ENCODE measurements at regions not wholly inside any gene's neighbourhood (a gene's known extent, or its start where the extent isn't known, plus 50 kb on each side); places are given as distances from the start of the nearest gene placed in this dataset.

DNA sequence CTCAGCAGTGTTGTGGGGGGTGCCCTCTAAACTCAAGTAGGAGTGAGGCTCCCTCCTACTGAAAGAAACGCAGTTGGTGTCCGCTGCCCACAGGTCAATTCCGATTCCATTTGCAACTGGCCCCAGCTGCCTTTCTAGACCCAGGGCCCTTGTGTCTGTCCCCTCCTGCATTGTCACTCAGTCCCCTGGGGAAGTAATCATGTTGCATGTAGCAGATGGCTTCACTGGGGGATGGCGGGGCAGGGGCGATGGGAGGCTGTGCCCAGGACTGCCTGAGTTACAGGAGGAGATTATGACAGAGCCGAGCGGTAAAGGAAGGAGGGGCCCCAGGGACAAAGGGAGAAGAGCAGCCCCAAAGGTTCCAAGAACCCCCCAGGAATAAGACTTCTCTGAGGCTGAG is 62.5 kb upstream of the SH3RF3 start:
- Histone ChIP-seq H3K27me3 (ENCODE audit: low read depth) (peaks cover 38% of the 10 kb centered on the region), H3K4me3 (no peak overlapping the region), H3K9me3 (replicated peaks) (no peaks in the 10 kb centered on the region), H3K4me1 (peaks cover 8% of the 10 kb centered on the region), H3K27ac (replicated peaks) (no peak overlapping the region), H3K36me3 (no peaks in the 10 kb centered on the region)
- TF ChIP-seq, protein P1, sequence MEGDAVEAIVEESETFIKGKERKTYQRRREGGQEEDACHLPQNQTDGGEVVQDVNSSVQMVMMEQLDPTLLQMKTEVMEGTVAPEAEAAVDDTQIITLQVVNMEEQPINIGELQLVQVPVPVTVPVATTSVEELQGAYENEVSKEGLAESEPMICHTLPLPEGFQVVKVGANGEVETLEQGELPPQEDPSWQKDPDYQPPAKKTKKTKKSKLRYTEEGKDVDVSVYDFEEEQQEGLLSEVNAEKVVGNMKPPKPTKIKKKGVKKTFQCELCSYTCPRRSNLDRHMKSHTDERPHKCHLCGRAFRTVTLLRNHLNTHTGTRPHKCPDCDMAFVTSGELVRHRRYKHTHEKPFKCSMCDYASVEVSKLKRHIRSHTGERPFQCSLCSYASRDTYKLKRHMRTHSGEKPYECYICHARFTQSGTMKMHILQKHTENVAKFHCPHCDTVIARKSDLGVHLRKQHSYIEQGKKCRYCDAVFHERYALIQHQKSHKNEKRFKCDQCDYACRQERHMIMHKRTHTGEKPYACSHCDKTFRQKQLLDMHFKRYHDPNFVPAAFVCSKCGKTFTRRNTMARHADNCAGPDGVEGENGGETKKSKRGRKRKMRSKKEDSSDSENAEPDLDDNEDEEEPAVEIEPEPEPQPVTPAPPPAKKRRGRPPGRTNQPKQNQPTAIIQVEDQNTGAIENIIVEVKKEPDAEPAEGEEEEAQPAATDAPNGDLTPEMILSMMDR (IDR thresholded peaks at IDR 0.05; ENCODE audit: borderline replicate concordance), result no peak
- intact Hi-C loops (cut with micrococcal nuclease), result no loop called here
- no peak for DNase-seq

DNA sequence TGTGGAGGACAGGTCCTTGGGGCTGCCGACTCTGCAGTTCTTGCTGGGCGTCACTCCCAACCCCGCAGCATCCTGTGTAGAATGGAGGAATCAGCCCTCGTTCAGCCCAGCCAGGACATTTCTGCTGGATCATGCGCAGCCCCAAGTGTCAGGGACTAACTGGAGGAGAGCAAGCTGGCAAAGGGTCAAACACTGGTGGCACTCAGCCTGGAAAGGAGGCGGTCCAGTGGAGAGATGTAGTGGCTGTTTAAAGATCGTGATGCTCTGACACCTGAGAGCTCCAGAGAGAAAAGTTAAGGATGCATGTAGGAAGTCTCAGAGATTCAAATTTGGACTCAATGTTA is 63.6 kb upstream of the SH3RF3 start:
- TF ChIP-seq, protein P1 (IDR thresholded peaks at IDR 0.05; ENCODE audit: borderline replicate concordance), result no peak
- H3K4me1 ChIP-seq, result peaks cover 8% of the 10 kb centered on the region
- H3K27ac ChIP-seq (replicated peaks), result no peak overlapping the region
- DNase-seq, result peak; percentile 66
- H3K4me3 ChIP-seq, result no peak overlapping the region
- intact Hi-C loops (cut with micrococcal nuclease), result no loop called here
- H3K27me3 ChIP-seq (ENCODE audit: low read depth), result peaks cover 38% of the 10 kb centered on the region
- no peaks in the 10 kb centered on the region for H3K36me3 ChIP-seq
- H3K9me3 ChIP-seq (replicated peaks), result no peaks in the 10 kb centered on the region

DNA sequence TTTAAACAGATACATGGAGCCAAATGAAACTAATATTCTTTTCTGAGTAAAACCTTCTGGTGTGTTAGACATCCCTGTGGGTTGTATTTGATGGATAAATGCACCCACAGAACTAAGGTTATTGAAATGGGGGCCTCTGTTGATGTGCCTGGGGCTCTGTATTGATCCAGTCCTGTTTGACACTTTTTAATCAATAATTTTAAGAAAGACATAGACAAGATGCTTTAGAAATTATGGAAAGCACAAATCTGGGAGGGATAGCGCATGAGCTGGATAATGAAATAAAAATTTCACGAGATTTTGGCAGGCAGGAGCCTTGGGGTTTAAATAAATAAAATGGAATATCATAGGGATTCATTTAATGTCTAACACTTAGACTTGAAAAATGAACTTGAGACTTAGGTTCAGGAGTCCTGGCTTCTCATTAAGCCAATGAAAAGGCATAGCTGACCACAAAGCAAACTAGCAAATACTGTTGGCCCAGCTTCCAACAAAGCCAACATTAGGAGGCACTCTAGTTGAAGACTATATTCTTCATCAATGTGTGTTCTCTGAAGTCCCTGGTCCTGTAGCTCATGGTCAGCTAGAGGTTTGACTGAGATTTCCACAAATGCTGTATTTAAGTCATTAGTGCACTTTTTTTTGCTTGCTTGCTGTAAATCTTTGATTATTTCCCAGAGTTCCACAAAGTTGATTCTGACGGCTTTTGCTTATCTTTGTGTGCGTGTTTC is 64.2 kb upstream of the SH3RF3 start:
- peaks cover 35% of the 10 kb centered on the region for H3K27me3 ChIP-seq (ENCODE audit: low read depth)
- H3K4me1 ChIP-seq, result peaks cover 11% of the 10 kb centered on the region
- no peaks in the 10 kb centered on the region for H3K9me3 ChIP-seq (replicated peaks)
- no peak overlapping the region for H3K27ac ChIP-seq (replicated peaks)
- DNase-seq, result no peak
- H3K36me3 ChIP-seq, result no peaks in the 10 kb centered on the region
- intact Hi-C loops (cut with micrococcal nuclease), result no loop called here
- TF ChIP-seq, protein P1 (IDR thresholded peaks at IDR 0.05; ENCODE audit: borderline replicate concordance), result no peak
- H3K4me3 ChIP-seq, result no peak overlapping the region

DNA sequence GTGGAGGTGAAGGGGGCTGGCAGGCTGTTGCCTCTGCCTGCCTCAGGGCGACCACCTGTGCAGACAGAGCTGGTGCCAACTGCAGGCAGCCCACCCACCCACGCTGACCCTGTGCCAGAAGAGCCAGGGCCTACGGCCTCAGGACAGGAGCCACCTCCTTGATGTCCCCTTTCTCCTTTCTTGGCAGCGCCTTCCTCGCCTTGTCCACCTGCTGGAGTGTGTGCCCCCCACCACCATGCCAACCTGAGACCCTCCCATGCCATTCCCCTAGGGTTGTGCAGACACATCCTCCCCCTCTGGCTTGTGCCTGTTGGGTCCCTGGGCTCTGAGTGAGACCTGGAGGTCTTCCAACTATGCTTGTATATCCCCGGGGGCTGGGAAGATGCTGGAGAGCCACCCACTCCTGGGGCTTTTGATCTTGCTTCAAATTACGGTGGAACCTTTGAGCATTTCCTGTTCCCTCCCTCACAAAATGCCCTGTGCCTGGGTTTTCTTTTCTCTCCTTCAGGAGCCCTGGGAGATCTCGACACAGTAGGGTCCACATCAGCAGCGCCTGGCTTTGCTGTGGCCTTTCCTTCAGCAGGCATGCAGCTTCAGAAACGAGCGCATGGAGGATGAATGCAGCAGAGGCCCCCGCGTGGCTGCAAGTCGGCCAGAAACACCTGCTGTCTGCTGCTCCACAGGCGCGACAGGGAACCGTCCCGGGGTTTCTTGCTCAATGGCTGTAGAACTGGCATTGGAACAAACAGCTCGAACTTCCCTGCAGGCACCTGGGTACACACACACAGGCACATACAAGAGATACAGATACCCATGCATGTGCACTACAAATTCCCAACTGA is 65.9 kb upstream of the SH3RF3 start:
- Histone ChIP-seq H3K4me1 (peaks cover 28% of the 10 kb centered on the region), H3K4me3 (no peak overlapping the region), H3K36me3 (no peaks in the 10 kb centered on the region), H3K27me3 (ENCODE audit: low read depth) (peaks cover 25% of the 10 kb centered on the region), H3K9me3 (replicated peaks) (no peaks in the 10 kb centered on the region), H3K27ac (replicated peaks) (no peak overlapping the region)
- intact Hi-C loops (cut with micrococcal nuclease), result no loop called here
- TF ChIP-seq, protein P1 (IDR thresholded peaks at IDR 0.05; ENCODE audit: borderline replicate concordance), result no peak
- no peak for DNase-seq

DNA sequence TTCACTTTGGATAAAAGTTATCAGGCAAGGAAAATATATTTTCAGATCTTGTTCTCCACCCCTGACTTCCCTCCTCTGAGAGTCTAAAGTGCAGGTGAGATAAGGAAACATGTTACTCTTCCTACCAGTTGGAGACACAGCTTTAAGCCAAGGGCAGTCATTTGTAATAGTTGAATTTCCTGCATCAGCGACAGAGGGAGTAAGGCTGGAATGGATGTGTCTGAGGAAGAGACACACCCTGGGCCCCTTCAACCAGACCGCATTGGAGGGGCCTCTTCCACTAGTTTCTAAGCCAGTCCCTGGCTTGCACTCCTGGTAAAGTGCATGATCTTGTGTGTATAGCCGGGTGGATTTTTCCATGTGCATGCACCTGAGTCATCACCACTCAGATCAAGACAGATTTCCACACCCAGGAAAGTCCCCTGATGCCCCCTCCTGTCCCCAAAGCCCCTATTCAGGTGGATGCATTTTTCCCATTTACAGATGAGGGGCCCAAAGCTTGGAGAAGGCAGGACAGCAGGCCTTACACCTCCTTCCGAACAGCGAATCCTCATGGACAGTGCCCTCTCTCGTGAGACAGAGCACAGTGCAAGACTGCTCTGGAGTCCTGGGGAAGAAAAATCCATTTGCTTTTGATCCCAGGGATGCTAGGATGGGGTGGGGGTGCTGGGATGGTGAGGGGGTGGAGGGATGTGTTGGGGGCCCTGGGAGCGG is 66.7 kb upstream of the SH3RF3 start:
- intact Hi-C loops (cut with micrococcal nuclease), result no loop called here
- Histone ChIP-seq H3K4me3 (no peak overlapping the region), H3K4me1 (peaks cover 33% of the 10 kb centered on the region), H3K36me3 (no peaks in the 10 kb centered on the region), H3K27me3 (ENCODE audit: low read depth) (peaks cover 27% of the 10 kb centered on the region), H3K9me3 (replicated peaks) (no peaks in the 10 kb centered on the region), H3K27ac (replicated peaks) (no peak overlapping the region)
- TF ChIP-seq, protein P1 (IDR thresholded peaks at IDR 0.05; ENCODE audit: borderline replicate concordance), result no peak
- no peak for DNase-seq
